ENCODE measurements at regions not wholly inside any gene's neighbourhood (a gene's known extent, or its start where the extent isn't known, plus 50 kb on each side); places are given as distances from the start of the nearest gene placed in this dataset.

- no peak for TF ChIP-seq MAX (IDR thresholded peaks at IDR 0.05)
- TF ChIP-seq PBX3 (IDR thresholded peaks at IDR 0.05) = no peak
- TF ChIP-seq CTCF (IDR thresholded peaks at IDR 0.05) = no peak
- no peak for TF ChIP-seq POLR2AphosphoS2 (conservative IDR thresholded peaks at IDR 0.05; ENCODE audit: low read length)
- TF ChIP-seq E2F6 (IDR thresholded peaks at IDR 0.05; ENCODE audit: borderline replicate concordance, low read depth) = no peak
- no peak for TF ChIP-seq RAD21 (conservative IDR thresholded peaks at IDR 0.05 in 1 of 2, IDR thresholded peaks at IDR 0.05 in 1 of 2)
- no peak for TF ChIP-seq PHF8 (IDR thresholded peaks at IDR 0.05; ENCODE audit: borderline replicate concordance, low read depth)
These were observed 347.1 kb upstream of the FSTL5 start for GRCh38 chr4:162510937-162511336.
